ENCODE measurements at regions not wholly inside any gene's neighbourhood (a gene's known extent, or its start where the extent isn't known, plus 50 kb on each side); places are given as distances from the start of the nearest gene placed in this dataset.

DNA sequence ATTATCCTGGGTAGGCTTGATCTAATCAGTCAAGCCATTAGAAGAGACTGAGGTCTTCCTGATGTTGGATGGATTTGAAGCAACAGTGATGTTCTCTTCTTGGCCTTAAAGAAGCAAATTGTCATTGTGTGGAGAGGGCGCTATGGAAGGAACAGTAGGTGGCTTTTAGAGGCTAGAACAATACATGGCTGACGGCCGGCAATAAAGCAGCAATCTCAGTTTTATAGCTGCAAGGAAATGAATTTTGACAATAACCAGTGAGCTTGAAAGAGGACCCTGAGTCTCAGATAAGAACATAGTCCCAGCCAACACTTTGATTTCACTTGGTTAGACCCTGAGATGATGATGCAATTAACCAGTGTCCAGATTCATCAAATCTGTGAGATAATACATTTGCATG is 302.1 kb downstream of the NSUN3 start:
- no peaks in the 10 kb centered on the region for H3K36me3 ChIP-seq (replicated peaks in 1 of 2; ENCODE audit: control extremely low read depth in 1 of 2, control insufficient read depth in 1 of 2, extremely low read depth in 1 of 2, insufficient read depth in 2 of 2, low read length in 1 of 2)
- no peaks in the 10 kb centered on the region for H3K27me3 Mint-ChIP-seq
- no peaks in the 10 kb centered on the region for H3K79me2 ChIP-seq (ENCODE audit: control insufficient read depth, insufficient read depth, low read length)
- H3K27me3 ChIP-seq (replicated peaks in 1 of 4; ENCODE audit: control extremely low read depth in 1 of 4, control insufficient read depth in 3 of 4, insufficient read depth in 4 of 4, low read length in 3 of 4), result no peaks in the 10 kb centered on the region
- no peak overlapping the region for H3K27ac Mint-ChIP-seq
- WGBS (ENCODE audit: insufficient coverage), result 95% methylated on average over 2 of the region's 3 CpGs
- peaks cover 0 to 1% (median 0%) of the 10 kb centered on the region in 3 donors for H3K9me3 ChIP-seq (ENCODE audit: control extremely low read depth in 1 of 3, control insufficient read depth in 2 of 3, insufficient read depth in 1 of 3, low read length in 2 of 3)
- peaks cover 8% of the 10 kb centered on the region for H3K9me3 Mint-ChIP-seq (ENCODE audit: insufficient read depth)
- H3K27ac ChIP-seq (ENCODE audit: low read length in 2 of 2), result no peak overlapping the region
- no peak overlapping the region for H3K4me3 Mint-ChIP-seq
- H3K4me2 ChIP-seq (replicated peaks; ENCODE audit: low read depth, low read length, poor library complexity, severe bottlenecking), result no peak overlapping the region
- ChIA-PET CTCF (no interaction called here), POLR2A (no interaction called here)
- no peaks in the 10 kb centered on the region for H4K20me1 ChIP-seq (ENCODE audit: control insufficient read depth, insufficient read depth, low read length, poor library complexity, severe bottlenecking)
- DNase-seq, result no peak
- intact Hi-C loops (cut with micrococcal nuclease), result no loop called here
- no peak overlapping the region for H3K9ac ChIP-seq (ENCODE audit: low read length)
- TF ChIP-seq, protein P1, sequence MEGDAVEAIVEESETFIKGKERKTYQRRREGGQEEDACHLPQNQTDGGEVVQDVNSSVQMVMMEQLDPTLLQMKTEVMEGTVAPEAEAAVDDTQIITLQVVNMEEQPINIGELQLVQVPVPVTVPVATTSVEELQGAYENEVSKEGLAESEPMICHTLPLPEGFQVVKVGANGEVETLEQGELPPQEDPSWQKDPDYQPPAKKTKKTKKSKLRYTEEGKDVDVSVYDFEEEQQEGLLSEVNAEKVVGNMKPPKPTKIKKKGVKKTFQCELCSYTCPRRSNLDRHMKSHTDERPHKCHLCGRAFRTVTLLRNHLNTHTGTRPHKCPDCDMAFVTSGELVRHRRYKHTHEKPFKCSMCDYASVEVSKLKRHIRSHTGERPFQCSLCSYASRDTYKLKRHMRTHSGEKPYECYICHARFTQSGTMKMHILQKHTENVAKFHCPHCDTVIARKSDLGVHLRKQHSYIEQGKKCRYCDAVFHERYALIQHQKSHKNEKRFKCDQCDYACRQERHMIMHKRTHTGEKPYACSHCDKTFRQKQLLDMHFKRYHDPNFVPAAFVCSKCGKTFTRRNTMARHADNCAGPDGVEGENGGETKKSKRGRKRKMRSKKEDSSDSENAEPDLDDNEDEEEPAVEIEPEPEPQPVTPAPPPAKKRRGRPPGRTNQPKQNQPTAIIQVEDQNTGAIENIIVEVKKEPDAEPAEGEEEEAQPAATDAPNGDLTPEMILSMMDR (IDR thresholded peaks at IDR 0.05), result no peak
- no peak for TF ChIP-seq EZH2 (IDR thresholded peaks at IDR 0.05; ENCODE audit: borderline replicate concordance, insufficient read depth, low read depth, low read length, poor library complexity, severe bottlenecking)
- no peak overlapping the region for H2AFZ ChIP-seq (ENCODE audit: insufficient read depth, low read depth, low read length, poor library complexity, severe bottlenecking)
- no peak overlapping the region for H3K4me3 ChIP-seq (ENCODE audit: control extremely low read depth in 1 of 5, extremely low read depth in 1 of 5, insufficient read depth in 1 of 5, low read depth in 2 of 5, low read length in 4 of 5)
- no peaks in the 10 kb centered on the region for H3K4me1 ChIP-seq (ENCODE audit: control insufficient read depth in 2 of 2, insufficient read depth in 2 of 2, low read length in 2 of 2)
- H3K4me1 Mint-ChIP-seq, result no peaks in the 10 kb centered on the region
- ATAC-seq (ENCODE audit: low read depth), result no peak

DNA sequence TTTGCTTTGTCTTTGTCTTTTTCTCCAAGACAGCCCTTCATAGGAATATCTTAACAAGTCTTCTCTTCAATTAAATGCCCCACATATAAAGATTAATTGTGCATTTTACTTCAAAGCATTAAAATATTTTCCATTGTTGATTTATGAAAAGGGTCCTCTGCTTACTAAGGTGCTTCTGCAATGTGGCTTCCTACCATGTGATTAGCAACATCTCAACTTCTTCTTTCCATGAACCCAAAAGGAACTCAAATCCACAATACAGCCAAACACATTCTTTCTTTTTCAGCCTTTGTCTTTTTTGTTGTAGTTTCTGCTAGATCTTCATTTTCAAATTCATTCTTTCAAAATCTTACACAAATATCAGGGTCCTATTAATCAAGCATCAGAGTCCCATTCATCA is 309.2 kb downstream of the NSUN3 start:
- Mint-ChIP-seq H3K9me3 (ENCODE audit: insufficient read depth) (peaks cover 3% of the 10 kb centered on the region), H3K27ac (no peak overlapping the region), H3K4me1 (no peaks in the 10 kb centered on the region), H3K27me3 (no peaks in the 10 kb centered on the region), H3K4me3 (no peak overlapping the region)
- no peaks in the 10 kb centered on the region for H3K27me3 ChIP-seq (replicated peaks in 1 of 4; ENCODE audit: control extremely low read depth in 1 of 4, control insufficient read depth in 3 of 4, insufficient read depth in 4 of 4, low read length in 3 of 4)
- no peak overlapping the region for H3K4me3 ChIP-seq (ENCODE audit: control extremely low read depth in 1 of 5, extremely low read depth in 1 of 5, insufficient read depth in 1 of 5, low read depth in 2 of 5, low read length in 4 of 5)
- H2AFZ ChIP-seq (ENCODE audit: insufficient read depth, low read depth, low read length, poor library complexity, severe bottlenecking), result no peak overlapping the region
- no peak for DNase-seq
- H3K4me1 ChIP-seq (ENCODE audit: control insufficient read depth in 2 of 2, insufficient read depth in 2 of 2, low read length in 2 of 2), result no peaks in the 10 kb centered on the region
- ATAC-seq (ENCODE audit: low read depth), result no peak
- no peaks in the 10 kb centered on the region for H4K20me1 ChIP-seq (ENCODE audit: control insufficient read depth, insufficient read depth, low read length, poor library complexity, severe bottlenecking)
- H3K27ac ChIP-seq (ENCODE audit: low read length in 2 of 2), result no peak overlapping the region
- TF ChIP-seq, protein P1 (IDR thresholded peaks at IDR 0.05), result no peak
- TF ChIP-seq EZH2 (IDR thresholded peaks at IDR 0.05; ENCODE audit: borderline replicate concordance, insufficient read depth, low read depth, low read length, poor library complexity, severe bottlenecking), result no peak
- peaks cover 0 to 6% (median 0%) of the 10 kb centered on the region in 3 donors for H3K9me3 ChIP-seq (ENCODE audit: control extremely low read depth in 1 of 3, control insufficient read depth in 2 of 3, insufficient read depth in 1 of 3, low read length in 2 of 3)
- H3K4me2 ChIP-seq (replicated peaks; ENCODE audit: low read depth, low read length, poor library complexity, severe bottlenecking), result no peak overlapping the region
- no peaks in the 10 kb centered on the region for H3K79me2 ChIP-seq (ENCODE audit: control insufficient read depth, insufficient read depth, low read length)
- POLR2A ChIA-PET, result no interaction called here
- CTCF ChIA-PET, result no interaction called here
- H3K9ac ChIP-seq (ENCODE audit: low read length), result no peak overlapping the region
- H3K36me3 ChIP-seq (replicated peaks in 1 of 2; ENCODE audit: control extremely low read depth in 1 of 2, control insufficient read depth in 1 of 2, extremely low read depth in 1 of 2, insufficient read depth in 2 of 2, low read length in 1 of 2), result no peaks in the 10 kb centered on the region
- intact Hi-C loops (cut with micrococcal nuclease), result no loop called here

Data from B cell (primary cell).